MCF 10A (cell line): ENCODE measurements at regions not wholly inside any gene's neighbourhood (a gene's known extent, or its start where the extent isn't known, plus 50 kb on each side); places are given as distances from the start of the nearest gene placed in this dataset.
A peak's percentile ranks its signal among the peaks of the same experiment; 100 is the strongest.

Experiments
- BruUV-seq: library from RNA; stranded (reverse); fragments of 400-500 nt; replicated peaks from 2 replicates; lab custom pipeline; 2021; lab: Mats Ljungman, UMichigan
- CTCF ChIA-PET: fragments of 300-600 bp; sonication (Branson Sonifier 250); formaldehyde crosslinking; extraction: SDS; loops from one replicate; lab custom pipeline; 2021; ENCODE audit warnings: antibody characterized with exemption, inconsistent platforms; lab: Yijun Ruan, JAX
- POLR2A ChIA-PET: fragments of 300-600, 350-650 bp; sonication (Branson Sonifier 250); formaldehyde crosslinking; extraction: SDS; loops from one replicate; lab custom pipeline; 2020; ENCODE audit warnings: antibody characterized with exemption, inconsistent platforms; lab: Yijun Ruan, JAX
- DNase-seq: peaks from one replicate; pipeline ENCODE4 v3.0.0-alpha.2; 2018; ENCODE audit not compliant: unreplicated experiment
- H3K27ac Mint-ChIP-seq: one replicate; pipeline ENCODE4 v1.8.0; 2022; ENCODE audit warnings: mild to moderate bottlenecking, low read depth, mixed read lengths; ENCODE audit not compliant: unreplicated experiment
- H3K27me3 Mint-ChIP-seq: one replicate; pipeline ENCODE4 v1.8.0; 2022; ENCODE audit warnings: mixed read lengths; ENCODE audit not compliant: insufficient read depth, unreplicated experiment
- H3K36me3 Mint-ChIP-seq: one replicate; pipeline ENCODE4 v1.8.0; 2022; ENCODE audit warnings: mild to moderate bottlenecking, moderate library complexity, mixed read lengths; ENCODE audit not compliant: insufficient read depth, unreplicated experiment
- H3K4me1 Mint-ChIP-seq: one replicate; pipeline ENCODE4 v1.8.0; 2022; ENCODE audit warnings: mixed read lengths; ENCODE audit not compliant: insufficient read depth, unreplicated experiment
- H3K4me3 Mint-ChIP-seq: one replicate; pipeline ENCODE4 v1.8.0; 2022; ENCODE audit warnings: mild to moderate bottlenecking, moderate library complexity, mixed read lengths; ENCODE audit not compliant: unreplicated experiment
- H3K9me3 Mint-ChIP-seq: one replicate; pipeline ENCODE4 v1.8.0; 2022; ENCODE audit warnings: mixed read lengths; ENCODE audit not compliant: unreplicated experiment
- intact Hi-C: fragments of 100-400 bp; cut with micrococcal nuclease; formaldehyde crosslinking; loops from 2 replicates; pipeline ENCODE4 v1.14.1; 2022
- TF ChIP-seq, protein P1 (sequence below): fragments of 200-600 bp; IDR thresholded peaks from one replicate; pipeline ENCODE4 v1.8.0; 2022; ENCODE audit warnings: antibody characterized with exemption, mild to moderate bottlenecking; ENCODE audit not compliant: unreplicated experiment

DNA sequence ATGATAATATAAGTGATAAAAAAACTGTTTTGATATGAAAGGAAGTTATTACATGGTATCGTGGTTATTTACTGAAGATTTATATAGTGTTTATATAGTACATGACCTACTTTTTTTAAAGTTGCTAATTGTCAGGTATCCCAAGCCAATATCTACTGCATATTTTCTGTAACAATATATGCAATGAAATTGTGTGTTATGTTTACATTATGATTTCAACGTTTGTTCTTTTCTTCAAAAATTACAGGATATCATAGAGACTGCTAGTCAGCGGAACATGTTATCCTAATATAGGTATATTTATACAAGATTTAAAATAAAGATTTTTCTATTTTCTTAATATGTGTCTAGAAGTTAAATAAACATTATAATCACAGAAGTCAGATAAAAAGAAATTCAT is 167.5 kb upstream of the DPYD start:
- DNase-seq, result no peak
- Mint-ChIP-seq H3K36me3 (peaks cover 7% of the 10 kb centered on the region), H3K4me1 (peaks cover 25% of the 10 kb centered on the region), H3K27ac (no peak overlapping the region), H3K9me3 (peaks cover 24% of the 10 kb centered on the region), H3K4me3 (no peak overlapping the region), H3K27me3 (no peaks in the 10 kb centered on the region)
- intact Hi-C loops, result no loop called here
- no TSS peak for BruUV-seq
- CTCF ChIA-PET, result no interaction called here
- TF ChIP-seq, protein P1, sequence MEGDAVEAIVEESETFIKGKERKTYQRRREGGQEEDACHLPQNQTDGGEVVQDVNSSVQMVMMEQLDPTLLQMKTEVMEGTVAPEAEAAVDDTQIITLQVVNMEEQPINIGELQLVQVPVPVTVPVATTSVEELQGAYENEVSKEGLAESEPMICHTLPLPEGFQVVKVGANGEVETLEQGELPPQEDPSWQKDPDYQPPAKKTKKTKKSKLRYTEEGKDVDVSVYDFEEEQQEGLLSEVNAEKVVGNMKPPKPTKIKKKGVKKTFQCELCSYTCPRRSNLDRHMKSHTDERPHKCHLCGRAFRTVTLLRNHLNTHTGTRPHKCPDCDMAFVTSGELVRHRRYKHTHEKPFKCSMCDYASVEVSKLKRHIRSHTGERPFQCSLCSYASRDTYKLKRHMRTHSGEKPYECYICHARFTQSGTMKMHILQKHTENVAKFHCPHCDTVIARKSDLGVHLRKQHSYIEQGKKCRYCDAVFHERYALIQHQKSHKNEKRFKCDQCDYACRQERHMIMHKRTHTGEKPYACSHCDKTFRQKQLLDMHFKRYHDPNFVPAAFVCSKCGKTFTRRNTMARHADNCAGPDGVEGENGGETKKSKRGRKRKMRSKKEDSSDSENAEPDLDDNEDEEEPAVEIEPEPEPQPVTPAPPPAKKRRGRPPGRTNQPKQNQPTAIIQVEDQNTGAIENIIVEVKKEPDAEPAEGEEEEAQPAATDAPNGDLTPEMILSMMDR, result no peak
- POLR2A ChIA-PET, result no interaction called here

DNA sequence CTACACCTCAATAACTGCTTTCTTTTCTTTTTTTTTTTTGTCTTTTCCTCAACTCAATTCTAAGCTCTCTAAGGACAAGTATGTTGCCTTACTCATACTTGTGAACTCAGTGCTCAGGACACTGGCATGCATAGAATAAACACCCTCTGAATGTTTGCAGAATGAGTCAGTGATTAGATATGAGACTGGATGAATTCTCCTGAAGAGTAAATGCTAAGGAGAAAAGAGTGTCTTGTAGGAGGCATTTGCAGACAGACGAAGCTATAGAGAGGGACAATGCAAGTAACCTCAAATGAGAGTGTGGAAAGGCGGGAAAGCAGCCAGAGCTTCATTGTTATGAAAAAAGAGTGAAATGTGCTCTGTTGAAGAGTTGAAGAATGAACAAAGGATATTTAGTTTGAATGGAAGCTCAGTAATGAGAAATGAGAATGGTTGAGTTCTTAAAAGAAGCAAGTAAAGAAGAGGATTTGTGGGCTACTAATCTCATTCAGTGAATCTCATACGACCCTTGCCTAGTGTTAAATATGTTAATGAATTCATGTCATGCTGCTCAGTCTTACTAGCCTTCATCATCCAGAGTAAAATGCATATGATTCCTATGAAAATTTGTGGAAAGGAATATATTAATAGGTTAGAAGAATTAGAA is 166.1 kb upstream of the DPYD start:
- intact Hi-C loops, result no loop called here
- peaks cover 7% of the 10 kb centered on the region for H3K36me3 Mint-ChIP-seq
- BruUV-seq, result no TSS peak
- peak; percentile 78 for DNase-seq
- TF ChIP-seq, protein P1, result no peak
- peaks cover 25% of the 10 kb centered on the region for H3K4me1 Mint-ChIP-seq
- peaks cover 24% of the 10 kb centered on the region for H3K9me3 Mint-ChIP-seq
- ChIA-PET CTCF (interaction anchor here (0.6 kb wide), 1 partner anchor 15 kb away, joined by 3 read pairs; no protein-coding TSS in a partner anchor), POLR2A (interaction anchor here (0.7 to 0.8 kb wide), 2 partner anchors 20 to 36 kb away, joined by 3 read pairs; no protein-coding TSS in a partner anchor)
- H3K27me3 Mint-ChIP-seq, result no peaks in the 10 kb centered on the region
- H3K27ac Mint-ChIP-seq, result peak overlapping the region; percentile 1
- H3K4me3 Mint-ChIP-seq, result no peak overlapping the region

DNA sequence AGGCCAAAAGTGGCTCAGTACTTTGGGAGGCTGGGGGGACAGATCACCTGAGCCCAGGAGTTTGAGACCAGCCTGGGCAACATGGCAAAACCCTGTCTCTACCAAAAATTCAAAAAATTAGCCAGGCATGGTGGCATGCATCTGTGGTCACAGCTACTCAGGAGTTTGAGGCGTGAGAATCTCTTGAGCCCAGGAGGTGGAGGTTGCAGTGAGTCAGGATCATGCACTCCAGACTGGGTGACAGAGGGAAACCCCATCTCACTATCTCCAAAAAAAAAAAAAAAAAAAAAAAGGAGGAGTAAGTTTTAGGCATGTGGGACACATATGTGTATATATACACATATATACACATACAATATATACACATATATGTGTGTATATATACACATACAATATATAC is 165.3 kb upstream of the DPYD start:
- no peak overlapping the region for H3K4me3 Mint-ChIP-seq
- peaks cover 7% of the 10 kb centered on the region for H3K36me3 Mint-ChIP-seq
- DNase-seq, result peak; percentile 17
- ChIA-PET CTCF (interaction anchor here (0.6 kb wide), 2 partner anchors 16 to 318 kb away, joined by 3 to 4 read pairs; no protein-coding TSS in a partner anchor), POLR2A (interaction anchor here (0.7 to 0.8 kb wide), 2 partner anchors 20 to 36 kb away, joined by 3 read pairs; no protein-coding TSS in a partner anchor)
- intact Hi-C loops, result no loop called here
- peak overlapping the region; percentile 1 for H3K27ac Mint-ChIP-seq
- no peaks in the 10 kb centered on the region for H3K27me3 Mint-ChIP-seq
- no TSS peak for BruUV-seq
- TF ChIP-seq, protein P1, result no peak
- H3K9me3 Mint-ChIP-seq, result peaks cover 24% of the 10 kb centered on the region
- H3K4me1 Mint-ChIP-seq, result peaks cover 25% of the 10 kb centered on the region

DNA sequence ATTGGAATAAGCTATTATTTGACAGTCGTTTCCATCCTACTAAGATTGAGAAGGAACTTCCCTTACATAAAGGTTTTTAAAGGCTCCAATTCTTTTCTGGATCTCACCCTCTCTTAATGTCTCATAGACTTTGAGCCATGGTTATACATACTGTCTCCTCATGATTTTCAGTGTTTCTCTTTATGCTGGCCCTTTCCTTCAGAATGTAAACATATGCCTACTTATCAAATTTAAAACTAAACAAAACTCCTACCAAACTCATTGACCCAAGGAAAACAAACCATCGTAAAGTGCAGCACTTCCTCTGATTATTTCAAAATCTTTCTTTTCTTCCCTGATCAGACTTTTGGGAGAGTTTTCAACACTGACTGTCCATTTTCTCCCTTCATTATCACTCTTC is 163.4 kb upstream of the DPYD start:
- H3K4me1 Mint-ChIP-seq, result peaks cover 25% of the 10 kb centered on the region
- H3K36me3 Mint-ChIP-seq, result peaks cover 7% of the 10 kb centered on the region
- CTCF ChIA-PET, result no interaction called here
- POLR2A ChIA-PET, result no interaction called here
- H3K4me3 Mint-ChIP-seq, result no peak overlapping the region
- H3K27ac Mint-ChIP-seq, result no peak overlapping the region
- DNase-seq, result no peak
- intact Hi-C loops, result no loop called here
- H3K9me3 Mint-ChIP-seq, result peaks cover 24% of the 10 kb centered on the region
- TF ChIP-seq, protein P1, result no peak
- no TSS peak for BruUV-seq
- no peaks in the 10 kb centered on the region for H3K27me3 Mint-ChIP-seq
